HepG2 (cell line): ENCODE measurements at regions not wholly inside any gene's neighbourhood (a gene's known extent, or its start where the extent isn't known, plus 50 kb on each side); places are given as distances from the start of the nearest gene placed in this dataset.

Experiments
- ATAC-seq: fragments of 200-7000 bp; cut with Tn5 transposase; 3 replicates; pipeline ENCODE4 v1.9.1; 2020; ENCODE audit warnings: mild to moderate bottlenecking, moderate library complexity
- BruUV-seq: library from RNA; stranded (reverse); fragments of 400-500 nt; replicated peaks from 2 replicates; lab custom pipeline; 2021; lab: Mats Ljungman, UMichigan
- CTCF ChIA-PET: fragments of 300-600 bp; formaldehyde crosslinking; extraction: SDS; loops from one replicate; lab custom pipeline; 2021; ENCODE audit warnings: low total read pairs, inconsistent platforms, low intra/inter-chr PET ratio; lab: Yijun Ruan, JAX
- POLR2A ChIA-PET: fragments of 350-600 bp; sonication (Branson Sonifier 250); formaldehyde crosslinking; loops from one replicate; lab custom pipeline; 2020; ENCODE audit warnings: antibody characterized with exemption, inconsistent platforms; lab: Yijun Ruan, JAX
- DNase-seq: peaks from one replicate; pipeline ENCODE4 v3.0.0-alpha.2; 2015; ENCODE audit warnings: low spot score
- FAIRE-seq: peaks from 3 replicates; lab custom pipeline; 2011; peaks lifted over from hg19 to GRCh38; lab: Jason Lieb, UNC
- H2AFZ ChIP-seq: one replicate; pipeline ENCODE4 v1.6.1; 2011; ENCODE audit warnings: low read length, inconsistent platforms
- H3K27ac ChIP-seq: fragments of 300-600 bp; 3 replicates; pipeline ENCODE4 v1.8.0; 2011; ENCODE audit warnings: mixed run types, mild to moderate bottlenecking, mixed read lengths, low read length, inconsistent platforms; ENCODE audit not compliant: insufficient read depth; ENCODE audit errors: extremely low read length
- H3K27me3 ChIP-seq, 2 experiments: fragments of 200-600 bp in 1 of 2; 2 replicates in 1 of 2; 3 replicates in 1 of 2; pipeline versions ENCODE4 v1.6.0 to v1.8.0; 2011; ENCODE audit warnings: low read length in 2 of 2, mild to moderate bottlenecking in 2 of 2, moderate library complexity in 2 of 2, inconsistent platforms in 1 of 2; ENCODE audit not compliant: insufficient read depth in 2 of 2, control insufficient read depth in 1 of 2
- H3K36me3 ChIP-seq, 2 experiments: fragments of 200-600 bp in 1 of 2; replicated peaks in 1 of 2; 2 replicates in 1 of 2; 3 replicates in 1 of 2; pipeline versions ENCODE4 v1.5.1 to v1.8.0; 2011; ENCODE audit warnings: low read length in 2 of 2, inconsistent platforms in 1 of 2; ENCODE audit not compliant: insufficient read depth in 2 of 2, control insufficient read depth in 1 of 2
- H3K4me1 ChIP-seq: 2 replicates; pipeline ENCODE4 v1.5.1; 2012; ENCODE audit warnings: low read length, inconsistent platforms; ENCODE audit not compliant: insufficient read depth
- H3K4me2 ChIP-seq: 2 replicates; pipeline ENCODE4 v1.6.0; 2011; ENCODE audit warnings: low read depth, low read length, inconsistent platforms
- H3K4me3 ChIP-seq, 3 experiments: fragments of 200-600 bp in 1 of 3; sonication (generic), shearing (Covaris generic) in 1 of 3; replicated peaks in 1 of 3; 2 replicates each; pipeline ENCODE4 v1.5.1; 2011 to 2016; ENCODE audit warnings: low read length in 3 of 3, inconsistent platforms in 2 of 3, low read depth in 2 of 3, mild to moderate bottlenecking in 2 of 3, control low read depth in 1 of 3, mixed read lengths in 1 of 3; ENCODE audit not compliant: insufficient read depth in 1 of 3
- H3K79me2 ChIP-seq: one replicate; pipeline ENCODE4 v1.6.1; 2011; ENCODE audit warnings: low read length, inconsistent platforms; ENCODE audit not compliant: insufficient read depth
- H3K9ac ChIP-seq: 2 replicates; pipeline ENCODE4 v1.6.0; 2011; ENCODE audit warnings: mild to moderate bottlenecking, low read depth, low read length, inconsistent platforms; ENCODE audit not compliant: insufficient read depth
- H3K9me3 ChIP-seq: 2 replicates; pipeline ENCODE4 v1.5.1; 2012; ENCODE audit warnings: mild to moderate bottlenecking, low read length
- H4K20me1 ChIP-seq: 2 replicates; pipeline ENCODE4 v1.6.0; 2011; ENCODE audit warnings: inconsistent platforms, mild to moderate bottlenecking, low read length, moderate library complexity; ENCODE audit not compliant: insufficient read depth
- MEIS2 ChIP-seq: sonication (generic); formaldehyde crosslinking; IDR thresholded peaks from 2 replicates; pipeline ENCODE4 v1.9.0; 2021; ENCODE audit warnings: mild to moderate bottlenecking, missing genetic modification reagents
- MZF1 ChIP-seq: sonication (generic); formaldehyde crosslinking; IDR thresholded peaks from 2 replicates; pipeline ENCODE4 v1.8.1; 2023; ENCODE audit warnings: mild to moderate bottlenecking, missing genetic modification reagents, borderline replicate concordance
- SMAD3 ChIP-seq: sonication (generic); formaldehyde crosslinking; IDR thresholded peaks from 2 replicates; pipeline ENCODE4 v1.4.0; 2020; ENCODE audit warnings: missing genetic modification reagents
- THAP7 ChIP-seq: sonication (generic); formaldehyde crosslinking; IDR thresholded peaks from 2 replicates; pipeline ENCODE4 v1.8.1; 2023; ENCODE audit warnings: mild to moderate bottlenecking, missing genetic modification reagents
- ZBTB7A ChIP-seq: sonication (generic); formaldehyde crosslinking; IDR thresholded peaks from 2 replicates; pipeline ENCODE4 v1.8.0; 2022; ENCODE audit warnings: mild to moderate bottlenecking, missing genetic modification reagents
- ZNF160 ChIP-seq: sonication (generic); formaldehyde crosslinking; IDR thresholded peaks from 2 replicates; pipeline ENCODE4 v1.8.0; 2022; ENCODE audit warnings: mild to moderate bottlenecking, inconsistent platforms, missing genetic modification reagents
- ZNF232 ChIP-seq: sonication (generic); formaldehyde crosslinking; IDR thresholded peaks from 2 replicates; pipeline ENCODE4 v1.4.0; 2020; ENCODE audit warnings: missing genetic modification reagents, borderline replicate concordance
- ZNF350 ChIP-seq: sonication (generic); formaldehyde crosslinking; IDR thresholded peaks from 2 replicates; pipeline ENCODE4 v1.4.0; 2020; ENCODE audit warnings: mild to moderate bottlenecking, low read depth, missing genetic modification reagents, borderline replicate concordance
- ZNF557 ChIP-seq: sonication (generic); formaldehyde crosslinking; IDR thresholded peaks from 2 replicates; pipeline ENCODE4 v1.4.0; 2020; ENCODE audit warnings: missing genetic modification reagents
- ZNF615 ChIP-seq: sonication (generic); formaldehyde crosslinking; IDR thresholded peaks from 2 replicates; pipeline ENCODE4 v1.5.0; 2020; ENCODE audit warnings: mild to moderate bottlenecking, missing genetic modification reagents, borderline replicate concordance
- ZXDC ChIP-seq: sonication (generic); formaldehyde crosslinking; IDR thresholded peaks from 2 replicates; pipeline ENCODE4 v1.5.0; 2020; ENCODE audit warnings: mild to moderate bottlenecking, missing genetic modification reagents
- WGBS: methylation state at CpG from one replicate; pipeline ENCODE4 v1.1.6; 2017; ENCODE audit warnings: low lambda C conversion rate; 5-methylcytosine and 5-hydroxymethylcytosine counted together
- in situ Hi-C: cut with HindIII; loops from 2 replicates; pipeline ENCODE4 v1.10.0; 2017; ENCODE audit warnings: low pct_unique_long_range_greater_than_20kb; ENCODE audit not compliant: extremely low pct_ligation_motif_present
- intact Hi-C: fragments of 100-400 bp; cut with micrococcal nuclease; formaldehyde crosslinking; loops from one replicate; pipeline ENCODE4 v1.10.0; 2022; ENCODE audit not compliant: unreplicated experiment

- CTCF ChIA-PET = no interaction called here
- no peak overlapping the region for H3K4me2 ChIP-seq
- H3K27ac ChIP-seq = no peak overlapping the region
- H3K4me3 ChIP-seq = no peak overlapping the region
- peaks cover 10% of the 10 kb centered on the region; the same call in 1 of the 2 replicates for H3K4me1 ChIP-seq
- H3K9ac ChIP-seq = no peak overlapping the region
- no peak overlapping the region for H2AFZ ChIP-seq
- no peak for FAIRE-seq
- H3K36me3 ChIP-seq = no peaks in the 10 kb centered on the region
- in situ Hi-C loops (no loop called here), intact Hi-C loops (no loop called here)
- no peaks in the 10 kb centered on the region for H3K27me3 ChIP-seq
- no TSS peak for BruUV-seq
- no peaks in the 10 kb centered on the region for H3K9me3 ChIP-seq
- ATAC-seq = no peak
- 25% methylated on average over 5 of the region's 7 CpGs for WGBS
- no peaks in the 10 kb centered on the region for H4K20me1 ChIP-seq
- TF ChIP-seq ZNF557 (CRISPR knock-in tag) (no peak), THAP7 (CRISPR knock-in tag) (no peak), ZXDC (CRISPR knock-in tag) (no peak), ZNF160 (CRISPR knock-in tag) (no peak), MEIS2 (CRISPR knock-in tag) (no peak), ZBTB7A (CRISPR knock-in tag) (no peak), ZNF232 (CRISPR knock-in tag) (no peak), SMAD3 (CRISPR knock-in tag) (no peak), ZNF615 (CRISPR knock-in tag) (no peak), ZNF350 (CRISPR knock-in tag) (no peak), MZF1 (no peak)
- POLR2A ChIA-PET = no interaction called here
- no peaks in the 10 kb centered on the region for H3K79me2 ChIP-seq
- no peak for DNase-seq
Measured at GRCh38 chrX:9378980-9379696, 85.7 kb upstream of the TBL1X start.
